Fibroblast of lung (primary cell): ENCODE measurements at regions not wholly inside any gene's neighbourhood (a gene's known extent, or its start where the extent isn't known, plus 50 kb on each side); places are given as distances from the start of the nearest gene placed in this dataset.

Source experiments
- DNase-seq, 2 donors: peaks; one replicate each; pipeline versions ENCODE4 v3.0.0 to v3.0.0-alpha.2; 2010; ENCODE audit warnings: low read depth in 2 of 2
- H2AFZ ChIP-seq: 2 replicates; pipeline ENCODE4 v1.5.1; 2012; ENCODE audit warnings: low read length, control low read depth, inconsistent platforms
- H3K27ac ChIP-seq: 2 replicates; pipeline ENCODE4 v1.5.1; 2011; ENCODE audit warnings: low read length, control low read depth; ENCODE audit not compliant: insufficient read depth
- H3K27me3 ChIP-seq: 2 replicates; pipeline ENCODE4 v1.5.1; 2011; ENCODE audit warnings: mild to moderate bottlenecking, low read length; ENCODE audit not compliant: control insufficient read depth, insufficient read depth
- H3K36me3 ChIP-seq: 2 replicates; pipeline ENCODE4 v1.5.1; 2011; ENCODE audit warnings: low read length; ENCODE audit not compliant: control insufficient read depth, insufficient read depth
- H3K4me1 ChIP-seq: 2 replicates; pipeline ENCODE4 v1.5.1; 2011; ENCODE audit warnings: low read length; ENCODE audit not compliant: control insufficient read depth, insufficient read depth; ENCODE audit errors: extremely low read depth
- H3K4me2 ChIP-seq: 2 replicates; pipeline ENCODE4 v1.5.1; 2011; ENCODE audit warnings: low read length, control low read depth; ENCODE audit not compliant: insufficient read depth; ENCODE audit errors: extremely low read depth
- H3K4me3 ChIP-seq, 4 experiments: fragments of 200-600 bp in 1 of 4; sonication (generic) in 1 of 4; replicated peaks in 1 of 4; 2 replicates each; pipeline ENCODE4 v1.5.1; 2011 to 2016; ENCODE audit warnings: low read length in 4 of 4, low read depth in 3 of 4, mild to moderate bottlenecking in 3 of 4, control low read depth in 2 of 4, inconsistent platforms in 1 of 4, mixed read lengths in 1 of 4; ENCODE audit not compliant: insufficient read depth in 1 of 4; ENCODE audit errors: control extremely low read depth in 1 of 4
- H3K79me2 ChIP-seq: 2 replicates; pipeline ENCODE4 v1.5.1; 2012; ENCODE audit warnings: mild to moderate bottlenecking, low read length, inconsistent platforms; ENCODE audit not compliant: control insufficient read depth, insufficient read depth
- H3K9ac ChIP-seq: 2 replicates; pipeline ENCODE4 v1.5.1; 2011; ENCODE audit warnings: mild to moderate bottlenecking, low read length, control low read depth; ENCODE audit not compliant: insufficient read depth
- H3K9me3 ChIP-seq: 2 replicates; pipeline ENCODE4 v1.5.1; 2012; ENCODE audit warnings: low read depth, low read length; ENCODE audit not compliant: control insufficient read depth, insufficient read depth
- H4K20me1 ChIP-seq: 2 replicates; pipeline ENCODE4 v1.5.1; 2011; ENCODE audit warnings: low read length; ENCODE audit not compliant: control insufficient read depth, insufficient read depth; ENCODE audit errors: extremely low read depth
- EZH2 ChIP-seq: IDR thresholded peaks from 2 replicates; pipeline ENCODE4 v1.5.1; 2012; ENCODE audit warnings: low read length, control low read depth, mild to moderate bottlenecking; ENCODE audit errors: missing control alignments
- TF ChIP-seq, protein P1 (sequence below), 2 donors: IDR thresholded peaks in 1 of 2; conservative IDR thresholded peaks in 1 of 2; 1 replicate in 1 of 2; 2 replicates in 1 of 2; pipeline ENCODE4 v1.5.1; 2011 to 2012; ENCODE audit warnings: low read length in 2 of 2, control low read depth in 1 of 2, inconsistent platforms in 1 of 2, low read depth in 1 of 2, mild to moderate bottlenecking in 1 of 2

DNA sequence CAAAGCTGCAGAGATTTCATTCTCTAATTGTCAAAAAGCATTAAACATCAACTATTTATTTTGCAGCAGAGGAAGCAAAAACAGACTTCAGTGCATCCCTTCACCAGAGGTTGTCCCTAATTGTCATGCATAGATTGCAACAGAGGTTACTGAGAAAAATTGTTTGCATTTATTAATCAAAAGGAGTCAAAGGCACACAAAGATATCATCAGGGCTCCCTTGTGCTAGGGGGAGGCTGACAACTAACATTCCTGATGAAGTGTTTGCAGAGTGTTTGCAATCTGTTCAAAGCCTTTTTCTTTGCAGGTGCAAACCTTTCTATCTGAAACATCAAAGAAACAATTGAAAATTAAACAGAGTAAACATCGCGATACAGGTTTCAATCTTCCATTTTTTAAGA is 227.5 kb downstream of the TEX36 start:
- Histone ChIP-seq H3K79me2 (no peaks in the 10 kb centered on the region), H4K20me1 (no peaks in the 10 kb centered on the region), H3K4me2 (no peak overlapping the region), H3K4me1 (no peaks in the 10 kb centered on the region), H3K36me3 (no peaks in the 10 kb centered on the region), H3K27ac (no peak overlapping the region), H2AFZ (no peak overlapping the region), H3K9me3 (no peaks in the 10 kb centered on the region), H3K9ac (no peak overlapping the region), H3K27me3 (no peaks in the 10 kb centered on the region), H3K4me3 (no peak overlapping the region)
- DNase-seq, result no peak
- TF ChIP-seq, protein P1, sequence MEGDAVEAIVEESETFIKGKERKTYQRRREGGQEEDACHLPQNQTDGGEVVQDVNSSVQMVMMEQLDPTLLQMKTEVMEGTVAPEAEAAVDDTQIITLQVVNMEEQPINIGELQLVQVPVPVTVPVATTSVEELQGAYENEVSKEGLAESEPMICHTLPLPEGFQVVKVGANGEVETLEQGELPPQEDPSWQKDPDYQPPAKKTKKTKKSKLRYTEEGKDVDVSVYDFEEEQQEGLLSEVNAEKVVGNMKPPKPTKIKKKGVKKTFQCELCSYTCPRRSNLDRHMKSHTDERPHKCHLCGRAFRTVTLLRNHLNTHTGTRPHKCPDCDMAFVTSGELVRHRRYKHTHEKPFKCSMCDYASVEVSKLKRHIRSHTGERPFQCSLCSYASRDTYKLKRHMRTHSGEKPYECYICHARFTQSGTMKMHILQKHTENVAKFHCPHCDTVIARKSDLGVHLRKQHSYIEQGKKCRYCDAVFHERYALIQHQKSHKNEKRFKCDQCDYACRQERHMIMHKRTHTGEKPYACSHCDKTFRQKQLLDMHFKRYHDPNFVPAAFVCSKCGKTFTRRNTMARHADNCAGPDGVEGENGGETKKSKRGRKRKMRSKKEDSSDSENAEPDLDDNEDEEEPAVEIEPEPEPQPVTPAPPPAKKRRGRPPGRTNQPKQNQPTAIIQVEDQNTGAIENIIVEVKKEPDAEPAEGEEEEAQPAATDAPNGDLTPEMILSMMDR (conservative IDR thresholded peaks at IDR 0.05 in 1 of 2, IDR thresholded peaks at IDR 0.05 in 1 of 2; ENCODE audit: low read depth in 1 of 2, low read length in 2 of 2), result no peak
- TF ChIP-seq EZH2, result no peak

GRCh38 chr10:125451319-125451718 is 231.6 kb downstream of the TEX36 start:
- H3K27ac ChIP-seq, result no peak overlapping the region
- no peaks in the 10 kb centered on the region for H3K4me1 ChIP-seq
- DNase-seq, result no peak

DNA sequence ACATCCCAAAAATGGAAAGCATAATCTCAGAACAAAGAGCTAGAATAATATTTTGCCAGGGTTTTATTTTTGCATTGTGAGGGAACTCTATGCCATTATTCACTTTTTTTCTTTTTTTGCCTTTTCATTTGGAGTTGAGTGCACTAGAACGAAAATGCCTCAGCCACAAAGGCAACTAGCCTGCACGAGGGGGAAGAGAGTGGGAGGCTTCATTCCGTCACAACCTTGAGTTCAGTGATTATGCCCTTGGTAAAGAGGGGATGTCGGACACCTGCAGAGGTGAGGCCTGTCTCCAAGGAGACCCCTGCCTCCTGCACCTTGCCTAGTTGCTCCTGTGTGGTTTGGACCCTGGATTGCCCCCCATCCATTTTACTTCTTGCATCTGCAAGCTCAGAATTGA is 232.7 kb downstream of the TEX36 start:
- Histone ChIP-seq H3K4me1 (no peaks in the 10 kb centered on the region), H3K36me3 (no peaks in the 10 kb centered on the region), H3K79me2 (no peaks in the 10 kb centered on the region), H2AFZ (no peak overlapping the region), H3K4me2 (no peak overlapping the region), H3K9ac (no peak overlapping the region), H4K20me1 (no peaks in the 10 kb centered on the region), H3K4me3 (no peak overlapping the region), H3K27ac (no peak overlapping the region), H3K27me3 (no peaks in the 10 kb centered on the region), H3K9me3 (no peaks in the 10 kb centered on the region)
- DNase-seq, result no peak
- TF ChIP-seq, protein P1 (conservative IDR thresholded peaks at IDR 0.05 in 1 of 2, IDR thresholded peaks at IDR 0.05 in 1 of 2; ENCODE audit: low read depth in 1 of 2, low read length in 2 of 2), result no peak
- TF ChIP-seq EZH2, result no peak

More at GRCh38 chr10:125451319-125451718, 231.6 kb downstream of the TEX36 start:
- Histone ChIP-seq H3K79me2 (no peaks in the 10 kb centered on the region), H4K20me1 (no peaks in the 10 kb centered on the region), H3K36me3 (no peaks in the 10 kb centered on the region), H3K9me3 (no peaks in the 10 kb centered on the region), H3K4me3 (no peak overlapping the region), H3K9ac (no peak overlapping the region), H3K27me3 (no peaks in the 10 kb centered on the region), H2AFZ (no peak overlapping the region), H3K4me2 (no peak overlapping the region)
- no peak for TF ChIP-seq EZH2
- TF ChIP-seq, protein P1 (conservative IDR thresholded peaks at IDR 0.05 in 1 of 2, IDR thresholded peaks at IDR 0.05 in 1 of 2; ENCODE audit: low read depth in 1 of 2, low read length in 2 of 2), result no peak
